ENCODE measurements at regions not wholly inside any gene's neighbourhood (a gene's known extent, or its start where the extent isn't known, plus 50 kb on each side); places are given as distances from the start of the nearest gene placed in this dataset.
A peak's percentile ranks its signal among the peaks of the same experiment; 100 is the strongest.

DNA sequence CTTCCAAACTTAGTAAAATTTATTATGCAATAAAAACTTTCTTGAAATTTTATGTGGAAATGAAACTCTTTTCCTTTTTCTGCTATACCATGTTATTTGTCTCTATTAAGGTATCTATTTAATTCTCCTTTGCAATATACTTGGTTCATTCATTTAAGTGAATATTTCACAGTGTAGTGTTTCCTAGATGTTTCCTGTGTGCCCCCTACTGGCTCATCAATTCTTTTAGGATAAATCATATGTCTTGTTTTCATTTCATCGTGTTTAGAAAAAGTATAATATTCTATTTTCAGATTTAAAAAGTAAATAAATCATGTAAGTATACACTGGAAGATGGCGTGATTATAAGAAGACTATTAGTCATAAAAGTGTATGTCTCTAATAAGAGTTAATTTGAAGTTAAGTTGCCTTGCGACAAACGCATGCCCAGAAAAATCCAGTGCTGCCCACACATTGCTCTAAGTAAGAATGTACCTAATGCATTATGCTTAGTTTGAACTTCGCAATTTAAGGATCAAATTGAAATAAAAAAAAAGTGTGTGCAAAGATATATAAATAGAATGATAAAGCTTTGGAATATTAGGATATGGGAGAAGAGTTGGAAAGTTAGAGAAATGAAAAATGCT is 525.4 kb downstream of the KCNJ3 start:
- TF ChIP-seq CTCF (IDR thresholded peaks at IDR 0.05) (peak in 2 of 3 experiments; percentile 22 to 53), POLR2A (IDR thresholded peaks at IDR 0.05) (no peak)

Measured in testis (tissue), 2 donors.